GM18505 (cell line): ENCODE measurements at regions not wholly inside any gene's neighbourhood (a gene's known extent, or its start where the extent isn't known, plus 50 kb on each side); places are given as distances from the start of the nearest gene placed in this dataset.

ENCODE experiments used
- ATAC-seq: cut with Tn5 transposase; IDR thresholded peaks from one replicate; pipeline ENCODE4 v1.9.1; 2021; ENCODE audit not compliant: unreplicated experiment
- POLR2A ChIP-seq: IDR thresholded peaks from 4 replicates; pipeline ENCODE4 v1.6.1; 2011; ENCODE audit warnings: borderline replicate concordance; ENCODE audit not compliant: insufficient read depth, insufficient read length; ENCODE audit errors: extremely low read depth

GRCh38 chrX:16222151-16222550 lies 54.9 kb downstream of the MAGEB17 start:
- no peak for ATAC-seq
- no peak for TF ChIP-seq POLR2A

- ATAC-seq: no peak
- no peak for TF ChIP-seq POLR2A
Measured at GRCh38 chrX:16223385-16223784, 56.1 kb downstream of the MAGEB17 start.

GRCh38 chrX:16239211-16239610 lies 71.9 kb downstream of the MAGEB17 start:
- ATAC-seq: peak; percentile 66
- TF ChIP-seq POLR2A: no peak

DNA sequence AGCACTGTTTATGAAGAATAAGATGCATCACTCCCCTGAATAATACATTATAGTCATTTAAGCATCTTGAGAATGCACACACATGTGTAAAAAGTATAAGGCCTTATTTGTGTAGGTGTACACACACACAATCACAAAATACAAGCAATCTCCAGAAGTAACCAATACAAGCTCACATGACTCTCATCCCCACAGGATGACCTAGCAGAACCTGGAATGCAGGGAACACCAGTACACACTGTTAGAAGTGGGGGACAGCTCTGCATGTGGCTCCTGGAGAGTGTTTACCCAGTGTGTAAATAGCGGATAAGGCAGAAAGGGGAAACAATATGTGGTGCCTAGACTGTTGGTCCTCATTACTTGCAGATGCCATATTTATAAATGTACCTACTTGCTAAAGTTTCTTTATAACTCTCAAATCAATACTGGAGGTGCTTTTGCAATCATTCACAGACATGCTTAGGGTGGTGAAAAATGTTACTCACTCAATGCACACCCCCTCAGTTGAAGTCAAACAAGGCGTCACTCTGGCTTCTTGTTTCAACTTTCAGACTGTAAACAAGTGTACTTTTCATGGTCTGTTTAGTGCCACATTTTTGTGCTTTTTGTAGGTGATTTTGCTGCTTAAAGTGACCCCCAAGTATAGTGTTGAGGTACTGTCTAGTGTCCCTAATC lies 73.1 kb downstream of the MAGEB17 start:
- no peak for ATAC-seq

GRCh38 chrX:16240968-16241367 lies 73.7 kb downstream of the MAGEB17 start:
- no peak for TF ChIP-seq POLR2A
- no peak for ATAC-seq

More for the DNA sequence above, 73.1 kb downstream of the MAGEB17 start:
- no peak for TF ChIP-seq POLR2A

GRCh38 chrX:16250296-16250695 lies 83.0 kb downstream of the MAGEB17 start:
- ATAC-seq: no peak
- TF ChIP-seq POLR2A: no peak

GRCh38 chrX:16251782-16252181 lies 84.5 kb downstream of the MAGEB17 start:
- no peak for TF ChIP-seq POLR2A
- no peak for ATAC-seq

DNA sequence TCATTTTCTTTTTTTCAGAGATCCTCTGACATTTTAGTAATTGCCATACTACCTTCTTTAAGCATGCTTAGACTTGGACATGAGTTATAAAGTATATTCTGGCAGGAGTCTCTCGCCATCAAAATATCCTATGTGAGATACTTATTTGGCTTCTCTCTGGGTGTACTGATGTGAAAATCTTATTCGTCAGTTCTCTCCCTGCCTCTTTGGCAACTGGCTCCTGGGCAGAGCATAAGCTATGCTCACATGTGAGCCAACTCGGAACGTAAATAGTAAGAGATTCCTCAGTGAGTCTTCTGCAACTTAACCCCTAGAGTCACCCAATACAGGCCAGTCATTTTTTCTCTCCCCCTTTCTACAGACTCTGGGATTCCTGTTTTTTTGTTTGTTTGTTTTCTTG lies 91.6 kb downstream of the MAGEB17 start:
- TF ChIP-seq POLR2A: no peak
- no peak for ATAC-seq

DNA sequence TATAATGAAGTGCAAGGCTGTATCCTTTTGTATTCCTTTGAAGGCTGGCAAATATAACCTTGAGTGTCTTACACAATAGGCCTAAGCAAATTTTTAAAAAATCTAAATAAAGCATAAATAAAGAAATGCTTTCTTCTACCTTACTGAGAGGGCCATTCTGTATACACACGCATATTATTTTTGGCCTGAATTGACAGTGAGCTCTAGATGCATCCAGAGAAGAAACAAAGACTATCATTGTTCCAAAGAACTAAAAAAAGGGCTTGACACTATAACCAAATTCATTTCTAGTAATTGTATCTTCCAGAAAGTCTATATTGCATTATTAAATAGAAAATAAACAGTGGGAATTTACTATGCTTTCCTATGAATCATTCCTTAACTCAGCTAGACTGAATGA lies 100.2 kb downstream of the MAGEB17 start:
- TF ChIP-seq POLR2A: no peak
- ATAC-seq: no peak

DNA sequence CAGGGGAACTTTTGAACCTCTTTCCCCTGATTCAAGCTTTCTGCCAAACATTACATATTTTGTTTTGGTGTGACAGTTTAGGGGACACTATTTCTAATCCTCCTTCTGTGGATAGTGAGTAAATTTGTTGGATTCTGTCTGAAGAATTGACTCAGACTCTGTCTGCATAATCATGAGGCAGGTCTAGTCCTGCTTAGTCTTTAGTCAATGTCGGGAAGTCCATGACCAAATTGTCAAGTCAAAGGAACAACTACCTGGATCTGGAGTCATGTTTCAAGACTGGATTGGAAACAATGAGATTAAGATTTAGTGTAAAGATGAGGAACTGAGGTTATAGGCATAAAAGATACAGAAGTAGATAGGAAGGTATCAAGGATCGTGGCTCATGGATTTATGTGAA lies 100.9 kb downstream of the MAGEB17 start:
- no peak for ATAC-seq
- no peak for TF ChIP-seq POLR2A

DNA sequence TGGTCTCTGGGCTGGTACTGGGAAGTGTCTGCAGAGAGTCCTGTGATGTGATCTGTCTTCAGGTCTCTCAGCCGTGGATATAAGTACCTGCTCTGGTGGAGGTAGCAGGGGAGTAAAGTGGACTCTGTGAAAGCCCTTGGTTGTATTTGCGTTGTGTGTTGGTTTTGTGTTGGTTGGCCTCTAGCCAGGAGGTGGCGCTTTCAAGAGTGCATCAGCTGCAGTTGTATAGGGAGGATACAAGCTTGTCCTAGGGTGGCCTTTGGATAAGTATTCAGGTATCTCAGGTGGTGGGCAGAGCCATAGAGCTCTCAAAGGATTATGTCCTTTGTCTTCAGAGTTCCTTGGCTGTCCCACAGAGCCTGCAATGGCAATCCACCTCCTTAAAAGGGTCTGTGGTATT lies 111.6 kb downstream of the MAGEB17 start:
- ATAC-seq: no peak
- no peak for TF ChIP-seq POLR2A

- no peak for ATAC-seq
- TF ChIP-seq POLR2A: no peak
Measured at GRCh38 chrX:16282209-16282608, 114.9 kb downstream of the MAGEB17 start.

DNA sequence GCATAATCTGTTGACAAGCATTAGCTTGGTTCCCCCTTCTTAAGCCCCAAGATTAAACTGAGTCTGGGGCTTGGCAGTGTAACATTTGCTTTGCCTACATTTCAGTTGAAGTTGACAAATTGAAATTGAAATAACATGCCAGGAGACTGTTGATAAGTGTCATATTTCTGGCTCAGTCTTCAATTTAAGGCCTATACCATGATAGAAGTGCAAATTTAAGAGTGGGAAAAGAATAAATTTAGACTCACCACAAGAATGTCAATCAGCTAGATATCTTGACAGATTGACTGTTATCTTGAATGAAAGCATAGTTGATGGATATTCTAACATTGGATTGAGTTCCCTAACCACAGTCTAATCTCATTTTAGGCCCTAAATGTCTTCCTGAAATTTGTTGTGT lies 117.6 kb downstream of the MAGEB17 start:
- no peak for ATAC-seq
- TF ChIP-seq POLR2A: no peak

DNA sequence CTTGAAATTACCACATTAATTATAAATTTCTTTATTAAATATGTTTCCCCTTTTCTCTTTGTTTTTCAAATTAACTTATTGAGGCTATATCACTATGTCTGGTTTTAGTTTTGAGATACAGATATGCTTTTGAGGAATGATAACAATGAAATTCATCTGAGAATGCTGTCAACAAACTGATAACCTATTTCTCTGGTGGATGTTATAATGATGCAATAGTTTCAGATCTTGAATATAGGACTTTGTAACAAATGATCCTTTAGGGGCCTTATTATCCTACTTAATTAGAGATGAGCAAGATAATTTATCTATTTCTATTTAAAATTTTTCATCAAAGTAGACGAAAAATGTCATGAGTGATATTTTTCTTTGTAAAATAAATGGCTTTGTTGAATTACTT lies 123.7 kb downstream of the MAGEB17 start:
- no peak for ATAC-seq
- TF ChIP-seq POLR2A: no peak

DNA sequence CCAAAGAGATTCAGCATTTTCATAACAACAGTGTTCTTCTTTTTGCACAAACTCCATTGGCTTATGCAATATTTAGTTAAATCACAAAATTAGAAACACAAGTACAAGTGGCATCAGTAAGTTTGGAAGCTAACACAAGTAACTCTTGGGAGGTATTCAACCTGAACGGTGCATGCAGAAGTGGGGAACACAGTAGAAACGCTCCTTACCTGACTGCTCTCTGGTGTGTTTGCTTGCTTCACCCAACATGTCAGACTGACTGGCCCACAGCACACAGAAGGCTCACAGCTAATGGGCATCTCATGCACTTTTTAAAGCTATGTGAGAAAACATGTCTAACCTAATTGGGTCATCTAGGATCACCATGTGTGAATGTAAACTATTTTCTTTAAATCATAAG lies 133.6 kb downstream of the MAGEB17 start:
- TF ChIP-seq POLR2A: no peak
- no peak for ATAC-seq

GRCh38 chrX:16304751-16305150 lies 137.5 kb downstream of the MAGEB17 start:
- no peak for TF ChIP-seq POLR2A

GRCh38 chrX:16305187-16305586 lies 137.9 kb downstream of the MAGEB17 start:
- no peak for TF ChIP-seq POLR2A
- ATAC-seq: no peak

More at GRCh38 chrX:16304751-16305150, 137.5 kb downstream of the MAGEB17 start:
- no peak for ATAC-seq
